ENCODE measurements at regions not wholly inside any gene's neighbourhood (a gene's known extent, or its start where the extent isn't known, plus 50 kb on each side); places are given as distances from the start of the nearest gene placed in this dataset.
"Not testable (repeated sequence)": the region's sequence is repeated elsewhere in the genome, so short reads cannot be mapped to it uniquely, and the experiment has no call there.

- not testable (repeated sequence) for H3K4me1 ChIP-seq (ENCODE audit: control insufficient read depth in 2 of 2, insufficient read depth in 2 of 2, low read length in 2 of 2); H3K4me3 ChIP-seq (ENCODE audit: low read length in 2 of 2); H3K9me3 ChIP-seq (ENCODE audit: control insufficient read depth in 2 of 2, insufficient read depth in 1 of 2, low read length in 1 of 2); H3K36me3 ChIP-seq (ENCODE audit: control insufficient read depth in 2 of 2, insufficient read depth in 2 of 2, low read length in 1 of 2); H3K27me3 ChIP-seq (ENCODE audit: control insufficient read depth in 2 of 2, insufficient read depth in 1 of 2, low read length in 1 of 2); DNase-seq (ENCODE audit: low read depth in 6 of 9, low spot score in 9 of 9); H3K27ac ChIP-seq (ENCODE audit: low read depth in 1 of 2, low read length in 1 of 2)
- 94% methylated on average over 10 of the region's 10 CpGs for WGBS
Measured at GRCh38 chr11:36733721-36734120, 135.7 kb upstream of the RAG2 start.

- DNase-seq (ENCODE audit: low read depth in 6 of 9, low spot score in 9 of 9), result no peak
- H3K4me1 ChIP-seq (ENCODE audit: control insufficient read depth in 2 of 2, insufficient read depth in 2 of 2, low read length in 2 of 2), result no peaks in the 10 kb centered on the region
- no peaks in the 10 kb centered on the region for H3K9me3 ChIP-seq (ENCODE audit: control insufficient read depth in 2 of 2, insufficient read depth in 1 of 2, low read length in 1 of 2)
- H3K36me3 ChIP-seq (ENCODE audit: control insufficient read depth in 2 of 2, insufficient read depth in 2 of 2, low read length in 1 of 2), result no peaks in the 10 kb centered on the region
- 97% methylated on average over 2 of the region's 2 CpGs for WGBS
- no peak overlapping the region for H3K4me3 ChIP-seq (ENCODE audit: low read length in 2 of 2)
- H3K27ac ChIP-seq (ENCODE audit: low read depth in 1 of 2, low read length in 1 of 2), result no peak overlapping the region
- no peaks in the 10 kb centered on the region for H3K27me3 ChIP-seq (ENCODE audit: control insufficient read depth in 2 of 2, insufficient read depth in 1 of 2, low read length in 1 of 2)
Measured at GRCh38 chr11:36730761-36731160, 132.7 kb upstream of the RAG2 start.

GRCh38 chr11:36729825-36730224, 131.8 kb upstream of the RAG2 start:
- no peak for DNase-seq (ENCODE audit: low read depth in 6 of 9, low spot score in 9 of 9)
- 98% methylated on average over 3 of the region's 3 CpGs for WGBS
- Histone ChIP-seq H3K27ac (ENCODE audit: low read depth in 1 of 2, low read length in 1 of 2) (no peak overlapping the region), H3K4me1 (ENCODE audit: control insufficient read depth in 2 of 2, insufficient read depth in 2 of 2, low read length in 2 of 2) (peaks cover 4 to 7% of the 10 kb centered on the region in 2 donors), H3K27me3 (ENCODE audit: control insufficient read depth in 2 of 2, insufficient read depth in 1 of 2, low read length in 1 of 2) (no peaks in the 10 kb centered on the region), H3K9me3 (ENCODE audit: control insufficient read depth in 2 of 2, insufficient read depth in 1 of 2, low read length in 1 of 2) (no peaks in the 10 kb centered on the region), H3K4me3 (ENCODE audit: low read length in 2 of 2) (no peak overlapping the region), H3K36me3 (ENCODE audit: control insufficient read depth in 2 of 2, insufficient read depth in 2 of 2, low read length in 1 of 2) (no peaks in the 10 kb centered on the region)

GRCh38 chr11:36726420-36726819, 128.4 kb upstream of the RAG2 start:
- WGBS, result 97% methylated on average over 2 of the region's 2 CpGs

GRCh38 chr11:36724742-36725385, 126.8 kb upstream of the RAG2 start:
- Histone ChIP-seq H3K4me1 (ENCODE audit: control insufficient read depth in 2 of 2, insufficient read depth in 2 of 2, low read length in 2 of 2) (peaks cover 5 to 10% of the 10 kb centered on the region in 2 donors), H3K27me3 (ENCODE audit: control insufficient read depth in 2 of 2, insufficient read depth in 1 of 2, low read length in 1 of 2) (no peaks in the 10 kb centered on the region), H3K4me3 (ENCODE audit: low read length in 2 of 2) (no peak overlapping the region), H3K36me3 (ENCODE audit: control insufficient read depth in 2 of 2, insufficient read depth in 2 of 2, low read length in 1 of 2) (no peaks in the 10 kb centered on the region), H3K9me3 (ENCODE audit: control insufficient read depth in 2 of 2, insufficient read depth in 1 of 2, low read length in 1 of 2) (no peaks in the 10 kb centered on the region), H3K27ac (ENCODE audit: low read depth in 1 of 2, low read length in 1 of 2) (no peak overlapping the region)
- WGBS, result 43% methylated on average over 5 of the region's 5 CpGs
- DNase-seq (ENCODE audit: low read depth in 6 of 9, low spot score in 9 of 9), result peak in 2 of 9 donors; percentile 32 to 48

More at GRCh38 chr11:36726420-36726819, 128.4 kb upstream of the RAG2 start:
- no peaks in the 10 kb centered on the region for H3K27me3 ChIP-seq (ENCODE audit: control insufficient read depth in 2 of 2, insufficient read depth in 1 of 2, low read length in 1 of 2)
- H3K4me3 ChIP-seq (ENCODE audit: low read length in 2 of 2), result no peak overlapping the region
- DNase-seq (ENCODE audit: low read depth in 6 of 9, low spot score in 9 of 9), result no peak
- H3K4me1 ChIP-seq (ENCODE audit: control insufficient read depth in 2 of 2, insufficient read depth in 2 of 2, low read length in 2 of 2), result peaks cover 5 to 10% of the 10 kb centered on the region in 2 donors
- H3K9me3 ChIP-seq (ENCODE audit: control insufficient read depth in 2 of 2, insufficient read depth in 1 of 2, low read length in 1 of 2), result no peaks in the 10 kb centered on the region
- no peaks in the 10 kb centered on the region for H3K36me3 ChIP-seq (ENCODE audit: control insufficient read depth in 2 of 2, insufficient read depth in 2 of 2, low read length in 1 of 2)
- H3K27ac ChIP-seq (ENCODE audit: low read depth in 1 of 2, low read length in 1 of 2), result no peak overlapping the region

- WGBS, result 98% methylated on average over 2 of the region's 2 CpGs
- no peaks in the 10 kb centered on the region for H3K36me3 ChIP-seq (ENCODE audit: control insufficient read depth in 2 of 2, insufficient read depth in 2 of 2, low read length in 1 of 2)
- DNase-seq (ENCODE audit: low read depth in 6 of 9, low spot score in 9 of 9), result no peak
- H3K4me3 ChIP-seq (ENCODE audit: low read length in 2 of 2), result no peak overlapping the region
- H3K9me3 ChIP-seq (ENCODE audit: control insufficient read depth in 2 of 2, insufficient read depth in 1 of 2, low read length in 1 of 2), result no peaks in the 10 kb centered on the region
- H3K4me1 ChIP-seq (ENCODE audit: control insufficient read depth in 2 of 2, insufficient read depth in 2 of 2, low read length in 2 of 2), result peaks cover 5 to 10% of the 10 kb centered on the region in 2 donors
- no peak overlapping the region for H3K27ac ChIP-seq (ENCODE audit: low read depth in 1 of 2, low read length in 1 of 2)
- no peaks in the 10 kb centered on the region for H3K27me3 ChIP-seq (ENCODE audit: control insufficient read depth in 2 of 2, insufficient read depth in 1 of 2, low read length in 1 of 2)
Measured at GRCh38 chr11:36722421-36722820, 124.4 kb upstream of the RAG2 start.

GRCh38 chr11:36719358-36720107, 121.5 kb upstream of the RAG2 start:
- Histone ChIP-seq H3K9me3 (ENCODE audit: control insufficient read depth in 2 of 2, insufficient read depth in 1 of 2, low read length in 1 of 2) (no peaks in the 10 kb centered on the region), H3K36me3 (ENCODE audit: control insufficient read depth in 2 of 2, insufficient read depth in 2 of 2, low read length in 1 of 2) (no peaks in the 10 kb centered on the region), H3K27me3 (ENCODE audit: control insufficient read depth in 2 of 2, insufficient read depth in 1 of 2, low read length in 1 of 2) (no peaks in the 10 kb centered on the region), H3K27ac (ENCODE audit: low read depth in 1 of 2, low read length in 1 of 2) (no peak overlapping the region), H3K4me1 (ENCODE audit: control insufficient read depth in 2 of 2, insufficient read depth in 2 of 2, low read length in 2 of 2) (no peaks in the 10 kb centered on the region), H3K4me3 (ENCODE audit: low read length in 2 of 2) (no peak overlapping the region)
- DNase-seq (ENCODE audit: low read depth in 6 of 9, low spot score in 9 of 9), result no peak
- 95% methylated on average over 8 of the region's 8 CpGs for WGBS

- 92% methylated on average over 1 of the region's 1 CpG for WGBS
- Histone ChIP-seq H3K9me3 (ENCODE audit: control insufficient read depth in 2 of 2, insufficient read depth in 1 of 2, low read length in 1 of 2) (no peaks in the 10 kb centered on the region), H3K4me1 (ENCODE audit: control insufficient read depth in 2 of 2, insufficient read depth in 2 of 2, low read length in 2 of 2) (no peaks in the 10 kb centered on the region), H3K36me3 (ENCODE audit: control insufficient read depth in 2 of 2, insufficient read depth in 2 of 2, low read length in 1 of 2) (no peaks in the 10 kb centered on the region), H3K27ac (ENCODE audit: low read depth in 1 of 2, low read length in 1 of 2) (no peak overlapping the region), H3K4me3 (ENCODE audit: low read length in 2 of 2) (no peak overlapping the region), H3K27me3 (ENCODE audit: control insufficient read depth in 2 of 2, insufficient read depth in 1 of 2, low read length in 1 of 2) (no peaks in the 10 kb centered on the region)
- no peak for DNase-seq (ENCODE audit: low read depth in 6 of 9, low spot score in 9 of 9)
Measured at GRCh38 chr11:36718451-36718850, 120.4 kb upstream of the RAG2 start.

GRCh38 chr11:36713715-36714114, 115.7 kb upstream of the RAG2 start:
- 52% methylated on average over 2 of the region's 2 CpGs for WGBS

More at GRCh38 chr11:36713715-36714114, 115.7 kb upstream of the RAG2 start:
- H3K4me3 ChIP-seq (ENCODE audit: low read length in 2 of 2), result no peak overlapping the region
- H3K4me1 ChIP-seq (ENCODE audit: control insufficient read depth in 2 of 2, insufficient read depth in 2 of 2, low read length in 2 of 2), result no peaks in the 10 kb centered on the region
- H3K36me3 ChIP-seq (ENCODE audit: control insufficient read depth in 2 of 2, insufficient read depth in 2 of 2, low read length in 1 of 2), result no peaks in the 10 kb centered on the region
- no peak overlapping the region for H3K27ac ChIP-seq (ENCODE audit: low read depth in 1 of 2, low read length in 1 of 2)
- H3K27me3 ChIP-seq (ENCODE audit: control insufficient read depth in 2 of 2, insufficient read depth in 1 of 2, low read length in 1 of 2), result no peaks in the 10 kb centered on the region
- H3K9me3 ChIP-seq (ENCODE audit: control insufficient read depth in 2 of 2, insufficient read depth in 1 of 2, low read length in 1 of 2), result no peaks in the 10 kb centered on the region
- DNase-seq (ENCODE audit: low read depth in 6 of 9, low spot score in 9 of 9), result no peak
